ENCODE measurements at regions not wholly inside any gene's neighbourhood (a gene's known extent, or its start where the extent isn't known, plus 50 kb on each side); places are given as distances from the start of the nearest gene placed in this dataset.

DNA sequence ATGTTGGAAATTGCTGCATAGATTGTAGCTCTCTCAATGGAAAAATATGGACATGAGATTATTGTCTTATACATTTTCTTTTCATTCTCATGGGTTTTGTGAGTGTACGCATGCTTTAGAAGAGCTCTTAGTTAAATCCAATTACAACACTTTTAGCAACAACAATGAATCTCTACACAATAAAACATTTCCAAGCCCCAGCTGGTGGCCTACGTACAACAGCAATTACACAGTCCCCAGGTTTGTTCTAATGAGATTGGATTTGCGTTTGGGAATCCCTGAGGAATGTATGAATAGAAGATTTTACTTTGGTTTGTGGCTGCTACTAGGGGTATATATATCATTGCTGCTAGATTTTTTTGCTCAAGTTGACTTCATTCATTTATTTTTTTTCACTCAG lies 98.6 kb downstream of the FHDC1 start:
- Mint-ChIP-seq H3K36me3 (ENCODE audit: low read depth) (no peaks in the 10 kb centered on the region), H3K4me3 (no peak overlapping the region), H3K27me3 (ENCODE audit: low read depth) (peaks cover 13% of the 10 kb centered on the region), H3K4me1 (ENCODE audit: low read depth) (no peaks in the 10 kb centered on the region), H3K27ac (no peak overlapping the region), H3K9me3 (peaks cover 10% of the 10 kb centered on the region)

DNA sequence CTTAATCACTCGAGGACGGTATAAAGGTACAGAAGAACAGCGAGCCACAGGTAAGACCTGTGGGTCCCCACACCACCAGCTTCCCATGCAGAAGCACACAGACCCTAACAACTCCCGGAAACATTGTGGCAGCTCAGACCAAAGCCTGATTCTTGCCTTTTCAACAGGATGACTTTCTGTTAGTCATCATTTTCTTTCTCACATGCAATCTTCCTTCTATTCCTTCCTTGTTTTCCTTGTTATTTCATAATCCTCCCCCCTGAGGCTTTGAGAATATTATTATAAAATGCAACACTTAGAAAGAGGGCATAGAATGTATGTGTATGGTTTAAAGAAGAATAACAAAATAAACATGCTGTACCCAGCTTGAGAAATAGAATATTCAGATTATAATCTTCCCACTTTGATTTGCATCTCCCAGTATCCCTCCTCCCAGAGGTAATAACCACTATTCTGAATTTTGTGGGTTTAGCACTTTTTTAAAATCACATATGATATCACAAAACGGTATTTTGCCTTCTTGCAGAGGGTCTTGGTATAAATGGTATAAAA lies 100.9 kb downstream of the FHDC1 start:
- no peaks in the 10 kb centered on the region for H3K36me3 Mint-ChIP-seq (ENCODE audit: low read depth)
- H3K4me1 Mint-ChIP-seq (ENCODE audit: low read depth), result no peaks in the 10 kb centered on the region
- H3K27ac Mint-ChIP-seq, result no peak overlapping the region
- H3K4me3 Mint-ChIP-seq, result no peak overlapping the region
- peaks cover 6% of the 10 kb centered on the region for H3K9me3 Mint-ChIP-seq
- peaks cover 16% of the 10 kb centered on the region for H3K27me3 Mint-ChIP-seq (ENCODE audit: low read depth)

DNA sequence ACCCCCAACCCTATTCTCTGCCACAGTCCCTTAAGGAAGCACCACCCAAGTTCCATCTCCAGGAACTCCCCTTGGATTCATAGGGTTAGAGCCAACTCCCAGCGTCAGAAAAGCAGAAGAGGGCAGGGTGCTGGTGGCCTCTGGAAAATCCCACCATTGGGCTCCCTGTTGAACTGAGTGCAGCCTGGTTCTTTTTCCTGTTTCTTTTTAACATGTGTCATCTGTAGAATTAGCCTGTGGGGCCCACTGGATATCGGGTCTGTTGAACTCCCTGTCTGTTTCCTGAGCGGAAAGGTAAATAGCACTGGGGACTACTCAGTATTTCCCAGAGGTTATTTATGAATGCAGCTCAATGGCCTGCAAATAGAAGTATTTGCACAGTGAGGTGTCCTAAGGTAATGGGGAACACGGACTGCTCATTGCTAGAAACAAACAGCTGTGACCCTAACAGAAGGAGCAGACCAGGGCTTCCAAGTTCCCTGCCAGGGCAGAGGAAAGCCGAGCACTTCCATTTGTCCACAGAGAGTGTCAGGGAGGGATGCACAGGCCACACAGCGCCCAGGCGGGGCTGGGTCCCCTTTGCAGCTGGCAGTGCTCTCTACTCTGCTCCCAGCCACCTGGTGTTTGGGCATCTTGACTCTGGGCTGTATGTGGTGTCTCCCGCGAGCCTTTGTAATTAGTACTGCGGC lies 102.6 kb downstream of the FHDC1 start:
- Mint-ChIP-seq H3K4me3 (no peak overlapping the region), H3K4me1 (ENCODE audit: low read depth) (no peaks in the 10 kb centered on the region), H3K27ac (no peak overlapping the region), H3K27me3 (ENCODE audit: low read depth) (peaks cover 16% of the 10 kb centered on the region), H3K36me3 (ENCODE audit: low read depth) (no peaks in the 10 kb centered on the region), H3K9me3 (peaks cover 6% of the 10 kb centered on the region)

DNA sequence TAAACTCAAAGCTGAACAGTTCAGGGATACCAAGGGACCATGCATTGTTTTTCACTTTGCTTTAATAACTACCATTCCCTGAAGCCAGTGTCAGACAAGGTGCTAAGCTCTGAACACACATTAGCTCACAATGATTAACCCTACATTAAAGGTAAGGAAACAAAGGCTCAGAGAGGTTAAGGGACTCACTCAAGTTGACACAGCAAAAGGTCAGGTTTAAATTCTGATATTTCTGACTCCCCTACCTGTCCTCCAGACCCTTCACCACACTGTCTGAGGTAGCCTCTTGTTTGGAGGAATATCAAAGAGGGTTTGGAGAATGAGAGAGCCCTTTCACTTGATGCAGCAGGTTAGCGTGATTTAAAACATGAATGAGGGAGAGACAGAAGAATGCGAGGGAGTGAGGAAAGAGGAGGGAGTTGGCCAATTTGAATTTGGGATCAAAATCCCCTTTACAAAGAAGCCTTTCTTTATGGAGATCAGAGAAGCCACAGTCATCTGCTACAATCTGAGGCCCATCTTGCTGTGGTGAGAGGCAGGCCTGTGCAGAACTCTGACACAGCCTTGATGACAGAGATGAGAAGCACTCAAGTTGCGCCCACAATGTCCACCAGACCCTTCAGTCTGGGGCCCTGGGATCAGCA lies 103.5 kb downstream of the FHDC1 start:
- Mint-ChIP-seq H3K4me1 (ENCODE audit: low read depth) (no peaks in the 10 kb centered on the region), H3K9me3 (peaks cover 6% of the 10 kb centered on the region), H3K27me3 (ENCODE audit: low read depth) (peaks cover 19% of the 10 kb centered on the region), H3K4me3 (no peak overlapping the region), H3K27ac (no peak overlapping the region), H3K36me3 (ENCODE audit: low read depth) (no peaks in the 10 kb centered on the region)

DNA sequence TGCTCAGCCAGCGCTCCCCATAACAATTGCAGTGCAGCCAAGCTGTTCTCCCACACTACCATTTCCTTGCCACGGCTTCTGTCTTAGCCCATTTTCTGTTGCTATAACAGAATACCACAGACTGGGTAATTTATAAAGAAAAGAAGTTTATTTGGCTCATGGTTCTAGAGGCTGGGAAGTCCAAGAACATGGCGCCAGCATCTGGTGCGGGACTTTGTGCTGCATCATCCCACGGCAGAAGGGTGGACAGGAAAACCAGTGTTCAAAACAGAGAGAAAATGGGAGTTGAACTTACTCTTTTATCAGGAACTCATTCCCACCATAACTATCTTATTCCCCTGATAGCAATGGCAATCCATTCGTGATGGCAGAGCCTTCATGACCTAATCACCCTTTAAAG lies 104.6 kb downstream of the FHDC1 start:
- no peak overlapping the region for H3K27ac Mint-ChIP-seq
- no peaks in the 10 kb centered on the region for H3K36me3 Mint-ChIP-seq (ENCODE audit: low read depth)

DNA sequence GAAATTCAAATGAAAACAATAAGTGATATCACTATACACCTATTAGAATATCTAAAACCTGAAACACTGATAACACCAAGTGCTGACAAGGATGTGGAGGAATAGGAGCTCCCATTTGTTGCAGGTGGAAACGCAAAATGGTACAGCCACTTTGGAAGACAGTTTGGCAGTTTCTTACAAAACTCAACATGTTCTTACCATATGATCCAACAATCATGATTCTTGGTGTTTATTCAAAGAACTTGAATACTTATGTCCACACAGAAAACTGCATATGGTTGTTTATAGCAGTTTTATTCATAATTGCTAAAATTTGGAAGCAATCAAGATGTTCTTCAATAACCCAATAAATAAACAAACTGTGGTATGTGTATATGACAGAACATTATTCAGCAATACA lies 107.9 kb downstream of the FHDC1 start:
- no peak overlapping the region for H3K27ac Mint-ChIP-seq

More for the DNA sequence above, 104.6 kb downstream of the FHDC1 start:
- Mint-ChIP-seq H3K27me3 (ENCODE audit: low read depth) (peaks cover 13% of the 10 kb centered on the region), H3K9me3 (peaks cover 6% of the 10 kb centered on the region), H3K4me3 (no peak overlapping the region), H3K4me1 (ENCODE audit: low read depth) (no peaks in the 10 kb centered on the region)

DNA sequence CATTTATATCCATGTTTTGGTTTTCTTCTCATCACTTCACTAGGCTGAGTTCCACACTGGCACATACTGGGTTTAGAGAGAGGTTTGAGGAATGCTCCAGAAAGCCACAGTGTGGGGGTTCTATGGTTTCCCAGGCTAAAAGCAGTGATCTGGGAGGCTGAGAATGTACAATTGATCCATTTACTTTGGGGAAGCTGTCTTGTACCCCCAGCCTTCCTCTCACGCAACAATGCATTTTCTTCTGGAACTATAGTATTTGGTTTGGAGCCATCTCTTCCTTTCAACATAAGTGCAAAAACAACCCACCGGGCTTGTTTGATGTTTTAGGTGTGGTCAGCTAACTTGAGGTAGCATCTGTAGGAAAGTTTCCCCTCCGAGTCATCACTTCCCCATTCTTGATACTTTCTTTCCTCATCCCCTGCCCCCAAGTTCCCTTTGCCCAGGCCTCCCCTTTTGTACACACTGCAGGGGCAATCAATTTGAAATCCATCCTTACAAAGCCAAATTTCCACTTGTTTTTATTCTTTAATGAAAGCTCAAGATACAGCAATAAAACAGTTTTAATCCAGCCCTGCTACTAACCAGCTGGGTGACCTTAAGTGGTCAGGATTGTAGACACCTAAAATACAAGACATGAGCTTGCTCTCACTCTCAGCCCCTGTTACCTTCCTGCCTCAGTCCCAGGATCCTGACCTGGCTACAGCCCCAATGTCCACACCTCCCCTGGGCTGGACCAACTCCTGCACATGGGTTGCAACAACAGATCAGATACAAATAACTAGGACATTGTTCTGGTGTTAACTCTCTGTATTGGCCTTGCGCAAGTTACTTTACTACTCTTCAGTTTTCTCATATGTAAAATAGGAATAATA lies 109.2 kb downstream of the FHDC1 start:
- Mint-ChIP-seq H3K4me3 (no peak overlapping the region), H3K9me3 (no peaks in the 10 kb centered on the region), H3K27me3 (ENCODE audit: low read depth) (peaks cover 12% of the 10 kb centered on the region), H3K36me3 (ENCODE audit: low read depth) (no peaks in the 10 kb centered on the region), H3K4me1 (ENCODE audit: low read depth) (no peaks in the 10 kb centered on the region), H3K27ac (no peak overlapping the region)

More for the DNA sequence above, 107.9 kb downstream of the FHDC1 start:
- H3K9me3 Mint-ChIP-seq, result peaks cover 6% of the 10 kb centered on the region
- H3K27me3 Mint-ChIP-seq (ENCODE audit: low read depth), result peaks cover 12% of the 10 kb centered on the region
- H3K4me1 Mint-ChIP-seq (ENCODE audit: low read depth), result no peaks in the 10 kb centered on the region
- no peak overlapping the region for H3K4me3 Mint-ChIP-seq
- no peaks in the 10 kb centered on the region for H3K36me3 Mint-ChIP-seq (ENCODE audit: low read depth)

DNA sequence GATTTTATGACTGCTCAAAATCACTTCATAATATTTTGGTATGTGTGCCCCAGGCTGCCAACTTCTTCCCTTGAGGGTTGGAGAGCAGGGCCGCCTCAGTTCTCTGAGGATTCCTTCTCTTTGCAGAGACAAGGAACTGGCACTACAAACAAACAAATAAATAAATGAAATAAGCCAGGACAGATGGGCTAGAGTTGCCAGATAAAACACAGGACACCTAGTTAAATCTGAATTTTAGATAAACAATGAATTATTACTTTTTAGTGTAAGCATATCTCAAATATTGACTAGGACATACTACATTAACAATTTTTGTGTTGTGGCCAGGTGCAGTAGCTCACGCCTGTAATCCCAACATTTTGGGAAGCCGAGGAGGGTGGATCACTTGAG lies 122.5 kb downstream of the FHDC1 start:
- H3K4me3 Mint-ChIP-seq, result no peak overlapping the region
- H3K36me3 Mint-ChIP-seq (ENCODE audit: low read depth), result no peaks in the 10 kb centered on the region
- H3K27me3 Mint-ChIP-seq (ENCODE audit: low read depth), result peaks cover 31% of the 10 kb centered on the region
- no peaks in the 10 kb centered on the region for H3K4me1 Mint-ChIP-seq (ENCODE audit: low read depth)
- no peaks in the 10 kb centered on the region for H3K9me3 Mint-ChIP-seq
- H3K27ac Mint-ChIP-seq, result no peak overlapping the region

DNA sequence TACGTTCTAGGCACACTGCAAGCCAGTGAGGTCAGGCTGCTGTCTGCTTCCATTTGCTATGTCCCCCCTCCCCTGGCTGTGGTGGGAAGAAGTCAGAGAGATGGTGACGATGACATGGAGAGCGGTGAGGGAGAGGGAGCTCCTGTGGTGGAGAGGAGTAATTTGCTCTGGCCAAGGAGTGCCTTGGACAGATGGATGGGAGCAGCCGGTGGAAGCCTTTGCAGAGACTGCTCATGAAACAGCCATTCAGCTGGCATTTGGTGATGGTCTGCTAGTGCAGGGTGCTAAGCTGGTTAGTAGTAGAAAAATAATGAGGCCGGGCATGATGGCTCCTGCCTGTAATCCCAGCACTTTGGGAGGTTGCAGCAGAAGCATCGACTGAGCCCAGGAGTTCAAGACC lies 124.1 kb downstream of the FHDC1 start:
- H3K27ac Mint-ChIP-seq, result no peak overlapping the region
- no peaks in the 10 kb centered on the region for H3K9me3 Mint-ChIP-seq
- no peaks in the 10 kb centered on the region for H3K36me3 Mint-ChIP-seq (ENCODE audit: low read depth)

DNA sequence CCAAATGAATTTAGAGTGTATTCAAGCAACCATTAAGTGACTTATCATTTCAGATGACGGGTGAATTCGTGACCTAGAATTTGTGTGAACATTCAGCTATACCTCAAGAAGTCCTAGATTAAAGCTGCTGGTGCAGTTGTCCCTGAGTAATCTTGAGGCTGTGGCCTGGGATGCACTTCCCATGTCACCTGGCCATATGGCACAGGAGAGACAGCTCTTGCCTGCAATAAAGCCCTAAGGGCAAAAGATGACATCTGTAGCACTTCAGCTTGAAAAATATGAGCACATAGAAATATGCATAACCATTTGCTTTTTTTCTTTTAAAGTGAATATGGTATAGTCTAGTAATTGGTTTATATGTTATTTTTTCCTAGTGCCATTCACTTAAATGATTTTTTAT lies 125.8 kb downstream of the FHDC1 start:
- Mint-ChIP-seq H3K9me3 (no peaks in the 10 kb centered on the region), H3K27ac (no peak overlapping the region), H3K36me3 (ENCODE audit: low read depth) (no peaks in the 10 kb centered on the region), H3K4me3 (no peak overlapping the region), H3K27me3 (ENCODE audit: low read depth) (peaks cover 8% of the 10 kb centered on the region), H3K4me1 (ENCODE audit: low read depth) (no peaks in the 10 kb centered on the region)

More for the DNA sequence above, 124.1 kb downstream of the FHDC1 start:
- H3K4me1 Mint-ChIP-seq (ENCODE audit: low read depth), result no peaks in the 10 kb centered on the region
- peaks cover 17% of the 10 kb centered on the region for H3K27me3 Mint-ChIP-seq (ENCODE audit: low read depth)
- H3K4me3 Mint-ChIP-seq, result no peak overlapping the region

DNA sequence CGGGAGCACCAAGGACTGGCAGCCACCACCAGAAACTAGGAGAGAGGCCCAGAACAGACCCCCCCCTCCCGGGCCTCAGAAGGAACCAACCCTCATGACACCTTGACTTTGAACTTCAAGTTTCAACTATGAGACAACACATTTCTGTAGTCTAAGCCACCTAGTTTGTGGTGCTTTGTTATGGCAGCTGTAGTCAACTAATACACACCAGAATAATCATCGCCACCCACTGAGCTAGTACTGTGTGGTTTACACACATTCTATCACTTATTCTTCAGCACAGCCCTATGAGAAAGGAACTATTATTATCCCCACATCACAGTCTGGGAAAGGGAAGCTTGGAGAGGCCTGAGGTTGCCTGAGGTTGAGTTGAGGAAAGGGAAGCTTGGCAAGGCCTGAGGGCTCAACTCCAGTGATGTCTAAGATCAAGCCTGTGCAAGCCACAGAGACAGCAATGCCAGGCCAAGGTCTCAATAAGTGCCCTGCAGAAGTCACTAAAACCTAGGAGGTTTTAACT lies 126.6 kb downstream of the FHDC1 start:
- Mint-ChIP-seq H3K36me3 (ENCODE audit: low read depth) (no peaks in the 10 kb centered on the region), H3K9me3 (no peaks in the 10 kb centered on the region), H3K27ac (no peak overlapping the region), H3K4me1 (ENCODE audit: low read depth) (no peaks in the 10 kb centered on the region), H3K27me3 (ENCODE audit: low read depth) (peaks cover 8% of the 10 kb centered on the region), H3K4me3 (no peak overlapping the region)

DNA sequence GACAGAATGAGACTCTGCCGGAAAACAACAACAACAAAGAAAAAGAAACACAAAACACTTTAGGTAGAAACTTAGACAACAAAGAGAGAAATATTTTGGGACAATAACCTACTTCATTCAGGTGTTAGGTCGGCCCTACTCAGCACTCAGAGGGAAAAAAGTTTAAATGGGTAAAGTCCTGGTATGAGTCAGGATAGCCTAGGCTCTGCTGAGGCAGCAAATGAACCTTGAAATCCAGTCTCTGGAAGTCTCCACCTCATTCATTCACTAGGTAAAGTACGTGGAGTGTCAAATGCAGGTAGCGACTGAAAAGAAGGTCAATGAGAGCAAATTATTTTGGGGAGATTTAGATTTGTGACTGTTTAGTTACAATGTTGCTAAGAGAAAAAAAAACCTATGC lies 127.4 kb downstream of the FHDC1 start:
- Mint-ChIP-seq H3K9me3 (no peaks in the 10 kb centered on the region), H3K36me3 (ENCODE audit: low read depth) (no peaks in the 10 kb centered on the region), H3K27me3 (ENCODE audit: low read depth) (peaks cover 4% of the 10 kb centered on the region), H3K27ac (no peak overlapping the region), H3K4me1 (ENCODE audit: low read depth) (no peaks in the 10 kb centered on the region), H3K4me3 (no peak overlapping the region)

DNA sequence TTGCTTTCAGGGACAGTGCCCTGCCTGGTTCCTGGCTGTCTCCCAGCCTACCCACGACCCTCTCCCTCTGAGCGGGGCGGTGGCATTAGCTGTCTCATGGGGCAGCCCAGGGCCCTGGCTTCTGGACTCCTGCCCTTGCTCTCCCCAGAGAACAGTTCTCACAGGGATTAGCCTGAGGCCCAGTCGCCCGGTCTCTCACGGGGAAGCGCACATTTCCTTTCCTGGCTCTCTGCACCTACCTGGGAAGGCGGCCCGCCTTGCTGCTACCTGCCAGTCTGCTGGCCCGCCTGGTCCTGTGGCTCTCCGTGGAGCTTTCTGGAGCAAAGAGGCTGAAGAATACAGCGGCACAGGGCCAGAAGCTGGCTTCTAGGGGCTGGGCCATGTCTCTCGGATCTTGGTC lies 128.4 kb downstream of the FHDC1 start:
- Mint-ChIP-seq H3K4me1 (ENCODE audit: low read depth) (no peaks in the 10 kb centered on the region), H3K4me3 (no peak overlapping the region), H3K36me3 (ENCODE audit: low read depth) (no peaks in the 10 kb centered on the region), H3K27me3 (ENCODE audit: low read depth) (peaks cover 4% of the 10 kb centered on the region), H3K27ac (no peak overlapping the region), H3K9me3 (no peaks in the 10 kb centered on the region)

DNA sequence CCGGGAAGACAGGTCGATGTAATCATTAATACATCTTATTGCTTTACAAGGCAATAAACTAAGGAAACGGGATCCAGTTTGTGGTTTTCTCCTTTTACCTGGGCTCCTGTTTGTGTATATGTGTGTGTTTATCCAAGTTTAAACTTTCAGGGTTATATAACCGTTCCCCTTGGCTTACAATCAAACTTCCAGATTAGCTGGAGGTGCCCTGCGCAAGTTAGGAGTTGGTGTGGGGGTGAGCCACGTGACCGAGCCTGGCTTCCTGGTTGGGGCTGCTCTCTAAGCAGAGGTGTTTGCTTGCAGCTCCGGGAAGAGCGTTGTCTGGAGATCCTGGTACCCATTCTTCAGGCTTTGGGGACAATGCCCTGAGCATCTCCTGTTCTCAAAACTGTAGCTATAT lies 129.2 kb downstream of the FHDC1 start:
- Mint-ChIP-seq H3K36me3 (ENCODE audit: low read depth) (no peaks in the 10 kb centered on the region), H3K4me3 (no peak overlapping the region), H3K4me1 (ENCODE audit: low read depth) (no peaks in the 10 kb centered on the region), H3K27me3 (ENCODE audit: low read depth) (no peaks in the 10 kb centered on the region), H3K9me3 (no peaks in the 10 kb centered on the region), H3K27ac (no peak overlapping the region)

Measured in T-helper 1 cell treated with Interleukin-12 subunit alpha and Interleukin-12 subunit beta and Interleukin-4 antibody, amounts not matched to agents 30 μg/mL and 1 μg/mL, for 36 hours (primary cell).